Neural cell (in vitro differentiated cells): ENCODE measurements at regions not wholly inside any gene's neighbourhood (a gene's known extent, or its start where the extent isn't known, plus 50 kb on each side); places are given as distances from the start of the nearest gene placed in this dataset.

Source experiments
- H2AFZ ChIP-seq: fragments of 200-600, 300-800 bp; sonication (generic), shearing (Covaris generic); 2 replicates; pipeline ENCODE4 v1.6.0; 2014; ENCODE audit warnings: low read depth, mild to moderate bottlenecking, antibody characterized with exemption, low read length, moderate library complexity
- H3F3A ChIP-seq: fragments of 200-600 bp; shearing (Covaris generic); 2 replicates; pipeline ENCODE4 v1.6.1; 2016; ENCODE audit warnings: mild to moderate bottlenecking, moderate library complexity, mixed read lengths, antibody characterized with exemption, low read length; ENCODE audit not compliant: insufficient read depth, poor library complexity, severe bottlenecking
- H3K27ac ChIP-seq: fragments of 200-600, 300-800 bp; sonication (generic), shearing (Covaris generic); 2 replicates; pipeline ENCODE4 v1.5.1; 2014; ENCODE audit warnings: mild to moderate bottlenecking, low read length, moderate library complexity
- H3K27me3 ChIP-seq: fragments of 300-800, 200-600 bp; sonication (generic), shearing (Covaris generic); 2 replicates; pipeline ENCODE4 v1.6.0; 2014; ENCODE audit warnings: mild to moderate bottlenecking, low read depth, low read length, moderate library complexity; ENCODE audit not compliant: insufficient read depth
- H3K36me3 ChIP-seq: fragments of 300-800, 200-600 bp; sonication (generic), shearing (Covaris generic); 2 replicates; pipeline ENCODE4 v1.5.1; 2014; ENCODE audit warnings: mild to moderate bottlenecking, antibody characterized with exemption, low read length, moderate library complexity; ENCODE audit not compliant: insufficient read depth
- H3K4me2 ChIP-seq: fragments of 300-800, 200-600 bp; sonication (generic), shearing (Covaris generic); 2 replicates; pipeline ENCODE4 v1.6.0; 2014; ENCODE audit warnings: mild to moderate bottlenecking, low read length
- H3K4me3 ChIP-seq: fragments of 300-800, 200-600 bp; sonication (generic), shearing (Covaris generic); 2 replicates; pipeline ENCODE4 v1.5.1; 2014; ENCODE audit warnings: mild to moderate bottlenecking, low read length, moderate library complexity
- H3K79me2 ChIP-seq: fragments of 200-600 bp; shearing (Covaris generic); replicated peaks from 2 replicates; pipeline ENCODE4 v1.6.0; 2014; ENCODE audit warnings: mild to moderate bottlenecking, low read length, moderate library complexity; ENCODE audit not compliant: insufficient read depth
- H3K9ac ChIP-seq: fragments of 300-800, 200-600 bp; sonication (generic), shearing (Covaris generic); 2 replicates; pipeline ENCODE4 v1.6.1; 2016; ENCODE audit warnings: mild to moderate bottlenecking, low read length, mixed read lengths
- H3K9me2 ChIP-seq: fragments of 200-600 bp; shearing (Covaris generic); 2 replicates; pipeline ENCODE4 v1.6.1; 2016; ENCODE audit warnings: mild to moderate bottlenecking, low read length, mixed read lengths; ENCODE audit not compliant: insufficient read depth
- H3K9me3 ChIP-seq: fragments of 200-600, 300-800 bp; sonication (generic), shearing (Covaris generic); 2 replicates; pipeline ENCODE4 v1.6.1; 2016; ENCODE audit warnings: mild to moderate bottlenecking, mixed run types, low read length, moderate library complexity, mixed read lengths
- H4K20me1 ChIP-seq: fragments of 200-600 bp; shearing (Covaris generic); 2 replicates; pipeline ENCODE4 v1.6.1; 2016; ENCODE audit warnings: mild to moderate bottlenecking, mixed run types; ENCODE audit not compliant: insufficient read depth
- EP300 ChIP-seq: fragments of 450-650 bp; conservative IDR thresholded peaks from 2 replicates; pipeline ENCODE4 v1.6.1; 2014; ENCODE audit warnings: antibody characterized with exemption, mild to moderate bottlenecking, moderate library complexity; ENCODE audit not compliant: poor library complexity, severe bottlenecking
- EZH2 ChIP-seq: fragments of 200-600, 300-800 bp; shearing (Covaris generic), sonication (generic); IDR thresholded peaks from 2 replicates; pipeline ENCODE4 v1.6.1; 2014; ENCODE audit warnings: antibody characterized with exemption, low read length, borderline replicate concordance, mild to moderate bottlenecking; ENCODE audit not compliant: insufficient read depth, poor library complexity, severe bottlenecking
- MXI1 ChIP-seq: fragments of 450-650 bp; conservative IDR thresholded peaks from 2 replicates; pipeline ENCODE4 v1.6.1; 2014; ENCODE audit warnings: antibody characterized with exemption, mild to moderate bottlenecking; ENCODE audit not compliant: poor library complexity, severe bottlenecking
- POLR2AphosphoS5 ChIP-seq: IDR thresholded peaks from 2 replicates; pipeline ENCODE4 v1.6.1; 2012
- RAD21 ChIP-seq: fragments of 450-650 bp; conservative IDR thresholded peaks from 2 replicates; pipeline ENCODE4 v1.6.1; 2014; ENCODE audit warnings: antibody characterized with exemption, mild to moderate bottlenecking, moderate library complexity
- REST ChIP-seq: IDR thresholded peaks from 2 replicates; pipeline ENCODE4 v1.6.1; 2012; ENCODE audit warnings: borderline replicate concordance
- SMC3 ChIP-seq: fragments of 450-650 bp; conservative IDR thresholded peaks from 2 replicates; pipeline ENCODE4 v1.6.1; 2014; ENCODE audit warnings: antibody characterized with exemption, mild to moderate bottlenecking, moderate library complexity; ENCODE audit not compliant: poor library complexity
- TAF1 ChIP-seq: IDR thresholded peaks from 2 replicates; pipeline ENCODE4 v1.6.1; 2012; ENCODE audit warnings: low read depth
- TF ChIP-seq, protein P1 (sequence below): fragments of 450-650 bp; IDR thresholded peaks from 2 replicates; pipeline ENCODE4 v1.5.1; 2014; ENCODE audit warnings: antibody characterized with exemption, mild to moderate bottlenecking, moderate library complexity; ENCODE audit not compliant: poor library complexity, severe bottlenecking

- no peaks in the 10 kb centered on the region for H4K20me1 ChIP-seq
- no peaks in the 10 kb centered on the region for H3K9me3 ChIP-seq
- no peaks in the 10 kb centered on the region for H3K79me2 ChIP-seq
- H3K9ac ChIP-seq: no peak overlapping the region
- H3K27ac ChIP-seq: no peak overlapping the region
- H3K36me3 ChIP-seq: no peaks in the 10 kb centered on the region
- H3F3A ChIP-seq: no peaks in the 10 kb centered on the region
- no peaks in the 10 kb centered on the region for H3K27me3 ChIP-seq
- no peak overlapping the region for H3K4me2 ChIP-seq
- H2AFZ ChIP-seq: no peak overlapping the region
- H3K9me2 ChIP-seq: no peaks in the 10 kb centered on the region
- TF ChIP-seq RAD21 (no peak), MXI1 (no peak), TAF1 (no peak), EZH2 (no peak), REST (no peak), EP300 (no peak), SMC3 (no peak), POLR2AphosphoS5 (no peak)
- TF ChIP-seq, protein P1, sequence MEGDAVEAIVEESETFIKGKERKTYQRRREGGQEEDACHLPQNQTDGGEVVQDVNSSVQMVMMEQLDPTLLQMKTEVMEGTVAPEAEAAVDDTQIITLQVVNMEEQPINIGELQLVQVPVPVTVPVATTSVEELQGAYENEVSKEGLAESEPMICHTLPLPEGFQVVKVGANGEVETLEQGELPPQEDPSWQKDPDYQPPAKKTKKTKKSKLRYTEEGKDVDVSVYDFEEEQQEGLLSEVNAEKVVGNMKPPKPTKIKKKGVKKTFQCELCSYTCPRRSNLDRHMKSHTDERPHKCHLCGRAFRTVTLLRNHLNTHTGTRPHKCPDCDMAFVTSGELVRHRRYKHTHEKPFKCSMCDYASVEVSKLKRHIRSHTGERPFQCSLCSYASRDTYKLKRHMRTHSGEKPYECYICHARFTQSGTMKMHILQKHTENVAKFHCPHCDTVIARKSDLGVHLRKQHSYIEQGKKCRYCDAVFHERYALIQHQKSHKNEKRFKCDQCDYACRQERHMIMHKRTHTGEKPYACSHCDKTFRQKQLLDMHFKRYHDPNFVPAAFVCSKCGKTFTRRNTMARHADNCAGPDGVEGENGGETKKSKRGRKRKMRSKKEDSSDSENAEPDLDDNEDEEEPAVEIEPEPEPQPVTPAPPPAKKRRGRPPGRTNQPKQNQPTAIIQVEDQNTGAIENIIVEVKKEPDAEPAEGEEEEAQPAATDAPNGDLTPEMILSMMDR: no peak
- no peak overlapping the region for H3K4me3 ChIP-seq
Measured at GRCh38 chr2:198324071-198324470, 519.7 kb downstream of the PLCL1 start.

DNA sequence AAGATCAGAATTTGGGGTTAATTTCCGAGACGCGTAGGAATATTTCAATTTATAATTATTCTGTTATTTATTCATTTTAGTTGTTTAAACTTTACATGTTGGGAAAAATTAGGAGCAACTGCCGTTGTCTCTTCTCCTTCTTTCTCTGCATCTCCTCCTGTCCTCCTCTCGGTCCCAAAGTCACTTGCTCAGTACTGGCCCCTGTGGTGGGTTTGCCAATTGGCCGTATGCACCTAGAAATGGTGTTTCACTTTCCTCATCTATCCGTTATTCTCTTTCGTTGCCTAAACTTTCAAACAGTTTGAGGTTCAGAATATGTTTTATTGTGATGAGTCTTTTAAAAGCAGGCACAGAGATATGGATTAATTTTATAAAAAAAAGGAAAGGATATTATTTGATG is 517.9 kb downstream of the PLCL1 start:
- Histone ChIP-seq H3K36me3 (no peaks in the 10 kb centered on the region), H3K4me3 (no peak overlapping the region), H3K4me2 (no peak overlapping the region), H3K9me2 (no peaks in the 10 kb centered on the region), H3F3A (no peaks in the 10 kb centered on the region), H3K9me3 (no peaks in the 10 kb centered on the region), H4K20me1 (no peaks in the 10 kb centered on the region), H3K27ac (no peak overlapping the region), H3K9ac (no peak overlapping the region), H3K27me3 (no peaks in the 10 kb centered on the region), H2AFZ (no peak overlapping the region), H3K79me2 (no peaks in the 10 kb centered on the region)
- TF ChIP-seq MXI1 (no peak), EP300 (no peak), TAF1 (no peak), RAD21 (no peak), POLR2AphosphoS5 (no peak), REST (no peak), EZH2 (no peak), SMC3 (no peak)
- TF ChIP-seq, protein P1: no peak
